ENCODE measurements at regions not wholly inside any gene's neighbourhood (a gene's known extent, or its start where the extent isn't known, plus 50 kb on each side); places are given as distances from the start of the nearest gene placed in this dataset.

DNA sequence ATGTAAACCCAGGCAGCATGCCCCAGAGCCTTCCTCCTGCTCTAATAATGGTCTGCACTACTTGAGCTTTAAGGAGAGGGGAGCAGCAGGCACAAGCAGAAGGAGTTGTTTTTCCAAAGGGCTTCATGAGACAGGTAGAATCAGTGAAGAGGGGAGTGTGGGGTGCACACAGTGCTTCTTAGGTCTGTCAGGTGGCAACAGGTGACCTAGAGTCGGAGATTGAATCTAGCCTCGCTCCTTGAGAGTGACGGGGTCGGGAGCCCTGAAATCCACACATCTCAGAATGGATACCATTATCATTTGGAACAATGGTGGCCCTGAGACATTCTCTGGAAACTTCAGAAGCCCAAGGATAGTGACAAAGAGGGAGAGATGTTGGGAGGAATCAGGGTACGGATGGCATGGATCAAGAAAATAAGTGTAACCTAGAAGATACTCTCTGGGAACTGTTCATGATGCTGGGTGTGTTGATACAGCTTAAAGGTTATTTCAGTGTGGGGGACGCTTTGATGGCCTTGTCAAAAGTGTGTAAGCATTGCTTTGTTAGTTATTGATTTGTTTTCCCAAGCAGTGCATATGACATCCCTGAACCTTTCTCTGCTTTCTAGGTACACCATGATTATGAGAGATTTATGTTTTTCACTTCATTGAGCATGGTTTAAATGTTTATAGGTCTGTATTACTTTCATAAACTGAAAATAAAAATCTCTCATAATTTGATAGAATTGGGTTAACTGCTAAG lies 77.8 kb upstream of the L3MBTL3 start:
- TF ChIP-seq HDGF (IDR thresholded peaks at IDR 0.05; ENCODE audit: borderline replicate concordance) (no peak), SP1 (IDR thresholded peaks at IDR 0.05) (no peak), NFRKB (IDR thresholded peaks at IDR 0.05) (no peak), FOXK2 (IDR thresholded peaks at IDR 0.05) (no peak), FOXA1 (IDR thresholded peaks at IDR 0.05) (no peak)
